ENCODE measurements at regions not wholly inside any gene's neighbourhood (a gene's known extent, or its start where the extent isn't known, plus 50 kb on each side); places are given as distances from the start of the nearest gene placed in this dataset.

DNA sequence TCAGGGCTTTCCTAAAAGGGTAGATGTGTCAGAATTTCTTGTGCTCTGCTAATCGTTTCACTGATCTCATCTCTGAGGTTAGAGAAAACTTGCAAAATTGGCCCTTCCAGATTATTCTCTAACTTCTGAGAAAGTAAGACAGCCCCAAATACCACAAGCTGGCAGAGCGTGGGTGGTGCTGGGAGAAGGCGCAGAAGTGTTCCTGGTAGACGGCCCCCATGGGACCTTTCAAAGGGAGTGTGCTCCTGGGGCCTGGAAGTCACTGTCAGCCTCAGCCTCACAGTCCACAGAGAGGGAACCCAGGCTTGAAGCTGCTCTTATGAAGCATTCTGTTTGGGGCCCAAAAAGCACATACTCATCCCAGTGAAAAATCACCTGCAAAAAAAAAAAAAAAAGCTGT lies 86.5 kb upstream of the PFN2 start:
- Histone ChIP-seq H3K9ac (ENCODE audit: control insufficient read depth, extremely low read depth, insufficient read depth, low read length) (no peak overlapping the region), H3K4me1 (ENCODE audit: control insufficient read depth, extremely low read depth, insufficient read depth, low read length) (no peaks in the 10 kb centered on the region), H3K79me2 (ENCODE audit: control insufficient read depth, insufficient read depth, low read length) (no peaks in the 10 kb centered on the region), H3K36me3 (ENCODE audit: control insufficient read depth in 2 of 2, extremely low read depth in 1 of 2, insufficient read depth in 2 of 2, low read length in 2 of 2) (no peaks in the 10 kb centered on the region), H2AFZ (ENCODE audit: control insufficient read depth, low read length) (no peak overlapping the region), H4K20me1 (ENCODE audit: control insufficient read depth, extremely low read depth, insufficient read depth, low read length) (no peaks in the 10 kb centered on the region), H3K4me3 (ENCODE audit: control insufficient read depth in 2 of 3, extremely low read depth in 1 of 3, insufficient read depth in 2 of 3, low read depth in 1 of 3, low read length in 3 of 3) (no peak overlapping the region), H3K4me2 (ENCODE audit: control insufficient read depth, extremely low read depth, insufficient read depth, low read depth, low read length) (no peak overlapping the region), H3K9me1 (ENCODE audit: control insufficient read depth, extremely low read depth, insufficient read depth, low read length) (no peaks in the 10 kb centered on the region), H3K27ac (ENCODE audit: control insufficient read depth, insufficient read depth, low read length) (no peak overlapping the region), H3K9me3 (ENCODE audit: control insufficient read depth, low read depth, low read length) (no peaks in the 10 kb centered on the region), H3K27me3 (ENCODE audit: control insufficient read depth, extremely low read depth, insufficient read depth, low read length) (no peaks in the 10 kb centered on the region)
- dilution Hi-C loops (cut with MboI; ENCODE audit: extremely low pct_ligation_motif_present, low sequenced_read_pairs), result no loop called here
- TF ChIP-seq CTCF (optimal IDR thresholded peaks at IDR 0.05 in 1 of 3, IDR thresholded peaks at IDR 0.05 in 1 of 3, conservative IDR thresholded peaks at IDR 0.05 in 1 of 3; ENCODE audit: extremely low read depth in 1 of 3, insufficient read depth in 2 of 3, low read length in 3 of 3) (no peak), EZH2 (IDR thresholded peaks at IDR 0.05; ENCODE audit: low read length) (no peak)
- DNase-seq (ENCODE audit: low read depth, low spot score), result no peak
- FAIRE-seq, result no peak

DNA sequence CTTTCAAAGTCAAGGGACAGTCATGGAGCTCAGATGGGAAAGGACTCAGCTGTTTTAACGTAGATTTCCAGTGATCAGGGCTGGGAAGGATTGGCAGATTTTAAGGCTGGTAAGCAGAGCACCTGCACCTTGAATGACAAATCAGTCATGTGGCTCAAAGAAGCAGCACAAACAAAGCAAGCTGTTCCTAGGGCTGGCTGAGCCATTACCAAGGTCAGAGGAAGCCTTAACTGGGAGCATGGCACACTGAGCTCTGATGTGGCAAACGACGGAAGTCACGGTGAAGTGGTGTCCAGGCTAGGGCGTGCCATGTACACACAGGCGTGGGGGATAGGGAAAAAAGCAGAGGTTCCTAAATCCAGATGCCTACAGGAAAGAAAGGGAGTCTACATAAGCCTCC lies 84.6 kb upstream of the PFN2 start:
- no peak overlapping the region for H3K27ac ChIP-seq (ENCODE audit: control insufficient read depth, insufficient read depth, low read length)
- H3K4me1 ChIP-seq (ENCODE audit: control insufficient read depth, extremely low read depth, insufficient read depth, low read length), result no peaks in the 10 kb centered on the region
- H3K9me3 ChIP-seq (ENCODE audit: control insufficient read depth, low read depth, low read length), result no peaks in the 10 kb centered on the region
- H2AFZ ChIP-seq (ENCODE audit: control insufficient read depth, low read length), result no peak overlapping the region
- no peaks in the 10 kb centered on the region for H3K9me1 ChIP-seq (ENCODE audit: control insufficient read depth, extremely low read depth, insufficient read depth, low read length)
- TF ChIP-seq EZH2 (IDR thresholded peaks at IDR 0.05; ENCODE audit: low read length), result no peak
- no peak for TF ChIP-seq CTCF (optimal IDR thresholded peaks at IDR 0.05 in 1 of 3, IDR thresholded peaks at IDR 0.05 in 1 of 3, conservative IDR thresholded peaks at IDR 0.05 in 1 of 3; ENCODE audit: extremely low read depth in 1 of 3, insufficient read depth in 2 of 3, low read length in 3 of 3)
- dilution Hi-C loops (cut with MboI; ENCODE audit: extremely low pct_ligation_motif_present, low sequenced_read_pairs), result no loop called here
- H3K4me2 ChIP-seq (ENCODE audit: control insufficient read depth, extremely low read depth, insufficient read depth, low read depth, low read length), result no peak overlapping the region
- FAIRE-seq (no peak), DNase-seq (ENCODE audit: low read depth, low spot score) (no peak)
- H3K4me3 ChIP-seq (ENCODE audit: control insufficient read depth in 2 of 3, extremely low read depth in 1 of 3, insufficient read depth in 2 of 3, low read depth in 1 of 3, low read length in 3 of 3), result no peak overlapping the region
- no peaks in the 10 kb centered on the region for H3K36me3 ChIP-seq (ENCODE audit: control insufficient read depth in 2 of 2, extremely low read depth in 1 of 2, insufficient read depth in 2 of 2, low read length in 2 of 2)
- H4K20me1 ChIP-seq (ENCODE audit: control insufficient read depth, extremely low read depth, insufficient read depth, low read length), result no peaks in the 10 kb centered on the region
- H3K27me3 ChIP-seq (ENCODE audit: control insufficient read depth, extremely low read depth, insufficient read depth, low read length), result no peaks in the 10 kb centered on the region
- no peak overlapping the region for H3K9ac ChIP-seq (ENCODE audit: control insufficient read depth, extremely low read depth, insufficient read depth, low read length)
- no peaks in the 10 kb centered on the region for H3K79me2 ChIP-seq (ENCODE audit: control insufficient read depth, insufficient read depth, low read length)
